ENCODE measurements at regions not wholly inside any gene's neighbourhood (a gene's known extent, or its start where the extent isn't known, plus 50 kb on each side); places are given as distances from the start of the nearest gene placed in this dataset.
A peak's percentile ranks its signal among the peaks of the same experiment; 100 is the strongest.

GRCh38 chr10:33111488-33112051 lies 153.5 kb upstream of the ITGB1 start:
- H3K14ac ChIP-seq (replicated peaks; ENCODE audit: low read depth, low read length), result no peak overlapping the region; the same call in 1 of the 2 replicates
- dilution Hi-C loops (cut with HindIII; ENCODE audit: low sequenced_read_pairs, unreplicated experiment) (no loop called here), in situ Hi-C loops (cut with MboI; ENCODE audit: low sequenced_read_pairs) (no loop called here), intact Hi-C loops (cut with micrococcal nuclease) (loop anchor here (10.0 kb wide), 1 partner anchor 97 kb away; no protein-coding TSS in a partner anchor)
- H3K23ac ChIP-seq (ENCODE audit: low read depth, low read length), result no peak overlapping the region
- ChIA-PET CTCF (interaction anchor here (1.1 kb wide), 1 partner anchor 27 kb away, joined by 3 read pairs; no protein-coding TSS in a partner anchor), POLR2A (ENCODE audit: unreplicated experiment) (no interaction called here)
- no peaks in the 10 kb centered on the region for H3K27me3 ChIP-seq (ENCODE audit: control insufficient read depth, insufficient read depth, low read length)
- no peak overlapping the region for H3K27ac ChIP-seq (ENCODE audit: insufficient read depth, low read length)
- ATAC-seq (ENCODE audit: low read depth), result no peak
- H2AK9ac ChIP-seq (replicated peaks; ENCODE audit: low read depth, low read length, poor library complexity), result no peak overlapping the region
- H2BK120ac ChIP-seq (ENCODE audit: low read depth, low read length), result 0 out of 2 replicates have a peak overlapping the region, but pooled peaks have one; percentile 35
- H3K9me3 ChIP-seq (ENCODE audit: control insufficient read depth, insufficient read depth, low read length), result no peaks in the 10 kb centered on the region
- H3K9me1 ChIP-seq (ENCODE audit: insufficient read depth, low read length), result peaks cover 11% of the 10 kb centered on the region; the same call in 1 of the 2 replicates
- no peaks in the 10 kb centered on the region for H3K36me3 ChIP-seq (ENCODE audit: control insufficient read depth, insufficient read depth, low read length)
- H3K4me1 ChIP-seq (ENCODE audit: control insufficient read depth, insufficient read depth, low read length), result peaks cover 14% of the 10 kb centered on the region
- TF ChIP-seq SMC3 (IDR thresholded peaks at IDR 0.05; ENCODE audit: low read depth, low read length) (no peak), RCOR1 (IDR thresholded peaks at IDR 0.05; ENCODE audit: insufficient replicate concordance, low read length) (no peak), CTCF (conservative IDR thresholded peaks at IDR 0.05; ENCODE audit: low read depth, low read length) (no peak), RAD21 (IDR thresholded peaks at IDR 0.05; ENCODE audit: low read length) (no peak), FOS (IDR thresholded peaks at IDR 0.05; ENCODE audit: low read depth, low read length) (no peak), CHD1 (IDR thresholded peaks at IDR 0.05; ENCODE audit: low read depth, low read length) (no peak), MAFK (IDR thresholded peaks at IDR 0.05; ENCODE audit: low read depth, low read length) (no peak), MAZ (IDR thresholded peaks at IDR 0.05; ENCODE audit: borderline replicate concordance, low read depth, low read length) (no peak), BHLHE40 (IDR thresholded peaks at IDR 0.05; ENCODE audit: low read depth, low read length) (no peak), ELK1 (IDR thresholded peaks at IDR 0.05; ENCODE audit: borderline replicate concordance, low read depth, low read length) (no peak), NFE2L2 (IDR thresholded peaks at IDR 0.05; ENCODE audit: low read depth, low read length) (no peak), POLR2A (IDR thresholded peaks at IDR 0.05; ENCODE audit: low read depth, low read length) (no peak), MXI1 (IDR thresholded peaks at IDR 0.05; ENCODE audit: borderline replicate concordance, low read depth, low read length) (no peak), CEBPB (IDR thresholded peaks at IDR 0.05; ENCODE audit: low read depth, low read length) (no peak), RFX5 (IDR thresholded peaks at IDR 0.05; ENCODE audit: low read depth, low read length) (no peak)
- TF ChIP-seq, protein P1, sequence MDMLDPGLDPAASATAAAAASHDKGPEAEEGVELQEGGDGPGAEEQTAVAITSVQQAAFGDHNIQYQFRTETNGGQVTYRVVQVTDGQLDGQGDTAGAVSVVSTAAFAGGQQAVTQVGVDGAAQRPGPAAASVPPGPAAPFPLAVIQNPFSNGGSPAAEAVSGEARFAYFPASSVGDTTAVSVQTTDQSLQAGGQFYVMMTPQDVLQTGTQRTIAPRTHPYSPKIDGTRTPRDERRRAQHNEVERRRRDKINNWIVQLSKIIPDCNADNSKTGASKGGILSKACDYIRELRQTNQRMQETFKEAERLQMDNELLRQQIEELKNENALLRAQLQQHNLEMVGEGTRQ (IDR thresholded peaks at IDR 0.05; ENCODE audit: low read depth, low read length), result no peak
- H3K79me1 ChIP-seq (ENCODE audit: low read depth in 1 of 2, low read length in 2 of 2), result no peaks in the 10 kb centered on the region
- peak overlapping the region; percentile 6; the same call in 1 of the 2 replicates for H3K4ac ChIP-seq (ENCODE audit: low read depth, low read length)
- H3K18ac ChIP-seq (ENCODE audit: low read depth, low read length), result 0 out of 2 replicates have a peak overlapping the region, but pooled peaks have one; percentile 45
- no CpG with 5 or more reads among the region's 7 CpGs for WGBS, 2 experiments (ENCODE audit: extremely low coverage in 2 of 2, insufficient read length in 1 of 2)
- no peak overlapping the region for H2AFZ ChIP-seq (replicated peaks; ENCODE audit: low read length, poor library complexity)
- H4K91ac ChIP-seq (ENCODE audit: insufficient read depth, low read depth, low read length), result 0 out of 2 replicates have a peak overlapping the region, but pooled peaks have one; percentile 20
- peak overlapping the region in 1 of 2 experiments; percentile 32; a peak in 1 of 4 replicates for H4K8ac ChIP-seq (ENCODE audit: low read depth in 2 of 2, low read length in 2 of 2)
- peak overlapping the region; percentile 49; the same call in 1 of the 2 replicates for H2BK20ac ChIP-seq (ENCODE audit: low read depth, low read length)
- no peak overlapping the region for H2BK5ac ChIP-seq (ENCODE audit: low read depth, low read length, poor library complexity, severe bottlenecking)
- no peak overlapping the region for H4K5ac ChIP-seq (ENCODE audit: low read depth, low read length)
- H3K56ac ChIP-seq (ENCODE audit: extremely low read depth, insufficient read depth, low read length), result no peak overlapping the region
- BruUV-seq (replicated peaks), result no TSS peak
- no peak overlapping the region for H3K4me3 ChIP-seq (ENCODE audit: insufficient read depth, low read depth, low read length)
- H2BK15ac ChIP-seq (ENCODE audit: low read depth, low read length), result peak overlapping the region; percentile 65; the same call in 1 of the 3 replicates
- H2AK5ac ChIP-seq (ENCODE audit: low read depth, low read length), result peak overlapping the region; percentile 37; the same call in 1 of the 2 replicates
- no peak for DNase-seq
- H3K9ac ChIP-seq (ENCODE audit: low read depth, low read length), result no peak overlapping the region
- no peaks in the 10 kb centered on the region for H4K20me1 ChIP-seq (ENCODE audit: insufficient read depth, low read length)
- no peak overlapping the region for H3K4me2 ChIP-seq (ENCODE audit: low read depth, low read length)
